NCI-H446 (cell line): ENCODE measurements at regions not wholly inside any gene's neighbourhood (a gene's known extent, or its start where the extent isn't known, plus 50 kb on each side); places are given as distances from the start of the nearest gene placed in this dataset.
"Not testable (repeated sequence)": the region's sequence is repeated elsewhere in the genome, so short reads cannot be mapped to it uniquely, and the experiment has no call there.

Source experiments
- DNase-seq, 2 experiments: peaks; one replicate each; lab custom pipeline; 2025; lab: John Stamatoyannopoulos, UW

DNA sequence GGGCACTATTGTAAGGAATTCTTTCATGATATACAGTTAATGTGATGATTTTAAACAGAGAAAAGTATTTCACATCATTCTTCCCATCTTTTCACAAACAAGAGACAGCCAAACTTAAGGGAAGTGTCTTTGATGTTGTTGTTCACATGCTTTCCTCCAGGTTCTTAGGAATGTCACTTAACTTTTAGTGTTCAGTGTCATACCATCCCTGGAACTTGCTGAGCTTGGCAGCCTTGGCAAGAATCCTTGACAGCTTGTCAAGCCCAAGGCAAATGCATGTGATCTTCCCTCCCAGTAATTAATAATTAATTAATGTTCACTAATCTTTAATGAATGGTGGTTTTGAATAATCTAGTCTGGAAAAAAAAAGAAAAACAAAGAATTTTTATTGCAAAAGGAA, 727.9 kb upstream of the PRR20A start:
- peak in 1 of 2 experiments; percentile 2 for DNase-seq

DNA sequence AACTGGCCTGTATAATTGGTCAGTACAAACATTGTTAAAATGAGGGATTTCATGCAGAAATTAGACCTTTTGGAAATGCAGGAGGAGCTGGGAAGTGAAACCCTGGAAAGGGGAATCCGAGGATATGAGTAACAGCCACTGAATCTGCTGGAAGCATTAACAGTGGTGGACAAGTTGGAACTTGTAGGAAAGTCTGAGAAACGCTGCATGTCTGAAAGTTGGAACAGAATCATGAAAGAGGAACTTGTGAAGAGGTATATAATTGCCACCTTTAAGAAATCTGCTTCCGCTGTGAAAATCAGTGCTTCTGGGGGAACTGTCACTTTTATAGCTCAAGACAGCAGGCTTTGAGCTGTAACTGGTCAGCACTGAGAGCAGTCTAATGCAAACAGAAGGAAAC, 716.5 kb upstream of the PRR20A start:
- DNase-seq: no peak

DNA sequence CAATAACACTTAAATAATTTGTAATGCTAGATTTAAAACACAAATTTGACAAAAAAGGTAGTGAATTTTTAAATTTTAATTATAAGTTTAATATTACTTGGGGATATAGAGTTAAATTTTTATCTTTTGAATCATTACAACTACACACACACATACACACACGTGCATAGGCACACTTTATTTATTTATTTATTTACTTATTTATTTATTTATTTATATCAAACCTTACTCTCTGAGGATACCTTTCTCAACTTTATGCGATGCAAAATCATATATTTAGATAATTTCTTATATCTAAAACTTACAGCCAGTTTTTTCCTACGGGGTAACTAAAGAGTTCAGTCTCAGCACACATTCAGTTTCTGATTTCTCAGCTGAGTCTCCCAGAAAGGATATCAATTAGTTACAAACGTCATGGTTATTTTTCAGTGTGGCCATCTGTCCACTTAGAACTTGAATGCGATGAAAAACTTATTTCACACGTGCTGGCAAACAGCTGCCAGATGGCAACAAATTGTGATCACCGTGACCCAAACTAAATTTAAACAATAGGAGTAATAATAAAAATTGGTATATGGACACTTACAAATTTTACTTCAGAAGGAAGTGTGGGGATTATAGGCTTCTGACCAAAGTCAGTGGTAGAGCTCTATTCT, 683.1 kb upstream of the PRR20A start:
- peak in 1 of 2 experiments; percentile 28 for DNase-seq

DNA sequence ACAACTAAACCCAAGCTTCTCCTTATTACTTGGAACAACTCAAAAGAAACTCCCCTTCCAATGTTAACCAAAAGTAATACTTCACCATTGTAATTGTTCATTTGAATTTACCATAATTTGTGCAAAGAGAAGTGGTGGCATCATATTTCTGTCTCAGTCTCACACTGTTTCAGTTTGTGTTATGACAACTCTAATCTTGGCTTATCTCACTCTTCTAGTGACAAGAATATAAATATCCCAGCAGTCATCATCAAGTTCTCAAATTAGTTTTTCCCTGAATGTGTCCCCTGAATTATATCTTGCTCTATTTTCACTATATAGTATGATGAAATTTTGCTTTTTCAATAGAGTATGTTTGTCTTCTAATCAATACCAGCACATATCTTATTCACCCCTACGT, 681.4 kb upstream of the PRR20A start:
- DNase-seq: no peak

DNA sequence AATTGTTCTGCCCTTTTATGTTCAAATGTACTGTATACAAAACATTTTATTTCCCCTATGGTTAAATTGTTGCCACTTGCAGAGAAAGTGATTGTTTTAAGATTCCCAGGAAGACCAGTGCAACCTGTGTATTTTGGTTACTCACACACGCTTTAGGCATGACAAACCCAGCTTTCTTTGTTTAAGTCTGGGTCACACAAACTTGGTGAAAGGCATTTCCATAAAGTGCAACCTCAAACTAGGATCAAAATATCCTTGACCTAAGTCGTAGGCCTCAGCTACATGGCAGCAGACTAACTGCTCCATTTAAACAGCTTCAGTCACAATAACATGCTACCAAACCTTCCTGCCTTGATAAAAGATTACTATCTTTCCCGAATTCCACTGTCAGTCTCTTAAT, 639.0 kb upstream of the PRR20A start:
- no peak for DNase-seq

DNA sequence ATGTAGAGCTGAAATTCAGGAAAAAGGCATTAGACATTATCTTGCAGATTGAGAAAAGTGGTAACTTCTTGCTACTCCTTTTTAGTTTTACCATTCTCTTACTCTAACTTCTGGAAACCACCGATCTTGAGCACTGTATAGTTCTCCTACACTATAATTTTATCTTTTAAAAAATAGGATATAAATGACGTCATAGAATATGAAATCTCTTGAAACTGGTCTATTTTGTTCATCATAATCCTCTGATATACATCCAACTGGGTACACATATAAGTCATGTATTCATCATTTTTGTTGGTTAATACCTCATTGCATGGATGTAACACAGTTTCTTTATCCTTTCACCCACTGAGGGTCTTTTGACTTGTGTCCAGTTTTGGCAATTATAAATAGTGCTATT, 629.9 kb upstream of the PRR20A start:
- DNase-seq: no peak

DNA sequence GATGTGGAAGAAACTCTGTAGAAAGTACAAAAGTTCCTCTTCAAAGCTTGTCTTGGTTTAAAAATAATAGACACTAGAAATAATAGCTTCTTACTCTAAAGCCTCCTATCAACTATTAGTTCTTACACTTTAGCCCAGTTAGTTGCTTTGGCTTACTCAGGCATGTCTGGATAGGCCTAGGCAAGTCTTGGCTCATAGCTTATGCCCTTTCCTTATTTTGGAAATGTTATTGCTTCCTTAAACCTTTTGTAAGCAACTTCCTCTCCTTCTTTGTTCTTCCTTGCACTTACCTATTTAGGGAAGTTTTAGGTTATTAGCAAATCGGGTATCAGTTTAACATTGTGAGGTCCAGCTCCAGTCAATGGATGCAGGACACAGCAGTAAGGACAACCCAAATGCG, 628.4 kb upstream of the PRR20A start:
- not testable (repeated sequence) for DNase-seq

DNA sequence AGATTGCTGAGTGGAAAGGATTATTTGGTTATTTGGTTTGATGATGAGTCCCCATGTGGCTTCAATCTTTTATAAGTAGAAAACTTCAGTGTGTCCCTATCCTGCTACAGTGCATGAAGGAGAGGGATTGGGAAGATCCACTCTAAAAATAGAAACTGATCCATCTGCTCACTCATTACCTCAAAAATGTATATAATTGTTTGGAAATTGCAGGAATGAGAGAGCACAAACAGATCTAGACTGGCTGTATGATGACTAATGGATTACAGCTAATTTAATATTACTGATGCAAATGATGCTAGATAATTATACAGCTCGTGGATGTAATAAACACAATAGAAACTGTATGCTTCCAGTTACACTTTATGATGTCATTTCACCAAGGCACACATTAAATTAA, 625.3 kb upstream of the PRR20A start:
- no peak for DNase-seq

DNA sequence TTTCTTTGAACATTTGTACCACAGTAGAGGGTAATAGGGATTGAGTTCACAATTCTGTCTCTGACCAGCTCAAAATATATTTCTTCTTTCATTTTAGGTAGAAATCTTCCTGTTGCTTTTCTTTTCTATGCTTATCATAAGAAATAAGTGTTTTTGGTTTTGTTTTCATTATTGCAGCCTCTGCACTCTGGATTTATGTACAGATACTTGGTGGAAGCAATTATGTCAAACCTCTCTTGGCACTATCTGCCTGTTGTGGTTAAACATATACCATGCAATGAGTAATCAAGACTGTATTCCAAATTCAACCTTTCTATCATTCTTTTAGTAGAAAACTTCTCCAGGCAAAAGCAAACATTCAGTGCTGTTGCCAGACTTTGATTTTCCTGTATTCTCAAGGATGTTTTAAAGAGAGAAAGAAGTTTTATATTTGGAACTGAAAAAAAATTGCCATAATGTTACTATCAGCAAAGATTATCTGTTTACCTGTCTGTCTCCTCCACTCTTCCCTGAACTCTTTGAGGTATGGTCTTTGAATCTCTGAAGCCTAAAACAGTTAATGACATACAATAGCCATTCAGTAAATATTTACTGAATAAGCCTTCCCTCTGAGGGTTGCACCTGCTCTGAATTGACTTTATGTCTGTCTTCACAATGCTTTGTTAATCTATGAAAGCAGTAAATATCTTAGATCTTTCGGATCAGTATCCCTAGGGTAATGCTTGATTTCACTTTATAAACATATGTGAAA, 612.5 kb upstream of the PRR20A start:
- no peak for DNase-seq

DNA sequence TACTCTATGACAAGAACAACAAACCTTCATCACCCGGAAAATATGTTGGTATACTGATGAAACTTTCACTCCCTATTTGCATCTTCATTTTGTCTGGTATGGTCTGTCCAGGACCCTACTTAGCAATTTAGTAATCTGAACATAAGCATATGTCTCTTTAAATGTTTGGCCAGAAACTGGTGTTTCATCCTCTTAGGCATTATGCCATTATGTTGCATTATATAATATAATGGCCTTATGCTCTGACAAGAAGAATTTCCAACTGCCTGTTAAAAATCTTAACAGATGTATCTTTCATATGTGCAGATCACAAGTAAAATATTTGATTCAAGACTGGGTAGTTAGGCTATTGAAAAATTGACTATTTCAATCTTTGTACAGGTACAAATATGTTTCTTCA, 610.6 kb upstream of the PRR20A start:
- peak in 1 of 2 experiments; percentile 5 for DNase-seq

DNA sequence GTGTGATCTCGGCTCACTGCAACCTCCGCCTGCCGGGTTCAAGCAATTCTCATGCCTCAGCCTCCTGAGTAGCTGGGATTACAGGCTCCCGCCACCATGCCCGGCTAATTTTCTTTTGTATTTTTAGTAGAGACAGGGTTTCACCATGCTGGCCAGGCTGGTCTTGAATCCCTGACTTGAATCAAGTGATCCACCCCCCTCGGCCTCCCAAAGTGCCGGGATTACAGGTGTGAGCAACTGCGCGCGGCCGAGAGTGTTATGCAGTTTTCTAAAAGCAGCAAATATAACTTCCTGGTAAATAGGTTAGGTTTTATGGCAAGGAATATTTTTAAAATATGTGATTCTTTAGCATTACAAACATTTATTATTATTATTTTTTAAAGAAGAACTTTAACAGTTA, 592.8 kb upstream of the PRR20A start:
- not testable (repeated sequence) for DNase-seq

DNA sequence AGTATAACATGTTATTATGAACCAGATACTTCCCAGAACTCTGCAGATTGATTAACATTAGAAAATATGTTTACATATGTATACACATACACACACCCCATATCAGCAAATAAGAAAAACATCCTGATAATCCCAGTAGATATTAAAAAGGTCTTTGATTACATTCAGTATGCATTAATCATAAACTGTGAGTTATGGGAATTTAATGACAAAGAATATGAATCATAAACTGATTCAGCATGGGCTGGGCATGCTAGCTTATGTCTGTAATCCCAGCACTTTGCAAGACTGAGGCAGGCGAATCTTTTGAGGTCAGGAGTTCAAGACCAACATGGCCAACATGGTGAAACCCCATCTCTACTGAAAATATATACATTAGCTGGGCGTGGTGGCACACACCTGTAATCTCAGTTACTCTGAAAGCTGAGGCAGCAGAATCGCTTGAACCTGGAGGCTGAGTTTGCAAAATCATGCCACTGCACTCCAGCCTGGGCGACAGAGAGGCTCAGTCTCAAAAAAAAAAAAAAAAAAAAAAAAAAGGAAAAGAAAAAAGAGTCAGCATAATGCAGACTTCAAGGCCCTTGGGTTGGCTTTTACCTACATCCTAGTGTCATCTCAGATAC, 581.9 kb upstream of the PRR20A start:
- no peak for DNase-seq

DNA sequence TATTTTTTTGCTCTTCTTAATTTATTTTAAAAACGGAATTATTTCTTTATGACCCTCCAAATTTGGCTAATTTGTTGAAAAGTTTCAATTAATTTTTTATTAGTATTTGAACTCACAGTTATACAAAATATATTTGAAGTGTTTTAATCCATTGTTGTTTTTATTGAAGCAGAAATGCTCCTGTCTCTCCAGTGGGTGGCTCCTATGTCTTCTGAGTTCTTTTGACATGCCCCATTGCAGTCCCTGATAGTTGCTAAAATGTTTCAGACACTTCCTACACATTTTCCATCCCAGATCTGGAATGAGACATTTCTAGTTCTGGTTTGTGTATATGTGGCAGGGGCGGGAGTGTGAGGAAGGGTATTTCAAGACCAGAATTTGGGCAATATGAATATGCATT, 579.4 kb upstream of the PRR20A start:
- DNase-seq: no peak

DNA sequence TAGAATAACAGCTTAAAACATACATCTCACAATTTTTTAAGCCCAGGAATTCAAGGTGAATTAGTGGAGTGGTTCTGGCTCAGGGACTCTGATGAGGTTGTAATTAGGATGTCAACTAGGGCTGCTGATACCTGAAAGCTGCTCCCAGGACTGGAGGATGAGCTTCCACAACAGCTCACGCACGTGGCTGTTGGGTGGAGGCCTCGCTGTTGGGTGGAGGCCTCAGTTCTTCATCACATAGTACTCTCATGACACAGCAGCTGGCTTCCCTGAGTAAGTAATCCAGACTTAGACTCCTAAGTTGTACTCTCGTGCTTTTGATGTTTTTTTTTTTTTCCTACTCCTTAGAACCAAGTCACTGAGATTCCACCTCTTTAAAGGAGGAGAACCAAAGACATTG, 577.1 kb upstream of the PRR20A start:
- DNase-seq: no peak

DNA sequence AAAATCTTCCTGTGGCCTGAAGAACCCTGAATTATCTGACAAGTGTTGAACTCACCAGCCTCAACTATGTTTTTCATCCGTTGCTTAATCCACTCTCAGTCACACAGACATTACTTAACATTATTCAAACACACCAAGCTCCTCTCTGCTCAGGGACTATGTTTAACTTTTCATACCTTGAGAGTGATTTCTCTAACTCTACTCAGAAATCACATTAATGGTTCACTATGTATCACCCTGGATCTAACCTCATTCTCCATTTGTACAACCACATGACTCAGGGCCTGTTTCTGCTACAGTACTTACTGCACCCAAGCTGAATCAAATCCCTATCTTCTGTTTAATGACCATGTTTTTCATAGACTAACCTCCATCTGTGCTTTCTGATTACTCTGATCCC, 553.7 kb upstream of the PRR20A start:
- no peak for DNase-seq

DNA sequence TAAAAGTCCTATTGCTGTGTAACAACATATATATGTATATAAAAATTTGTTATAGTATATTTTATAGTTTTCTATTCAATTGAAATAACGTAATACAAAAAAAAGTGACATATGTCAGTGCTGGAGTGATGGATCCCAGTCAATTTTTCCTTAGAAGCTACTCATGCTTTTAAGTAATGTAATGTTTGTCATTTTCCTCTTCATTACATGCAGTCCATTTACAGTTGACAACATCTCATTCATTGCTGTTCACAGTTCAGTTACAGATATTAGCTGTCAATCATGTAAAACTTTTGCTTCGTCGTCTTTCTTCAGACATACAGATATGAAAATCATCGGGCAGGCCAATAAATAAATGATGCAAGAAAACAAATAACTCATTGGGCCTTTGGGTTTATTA, 525.1 kb upstream of the PRR20A start:
- DNase-seq: no peak

DNA sequence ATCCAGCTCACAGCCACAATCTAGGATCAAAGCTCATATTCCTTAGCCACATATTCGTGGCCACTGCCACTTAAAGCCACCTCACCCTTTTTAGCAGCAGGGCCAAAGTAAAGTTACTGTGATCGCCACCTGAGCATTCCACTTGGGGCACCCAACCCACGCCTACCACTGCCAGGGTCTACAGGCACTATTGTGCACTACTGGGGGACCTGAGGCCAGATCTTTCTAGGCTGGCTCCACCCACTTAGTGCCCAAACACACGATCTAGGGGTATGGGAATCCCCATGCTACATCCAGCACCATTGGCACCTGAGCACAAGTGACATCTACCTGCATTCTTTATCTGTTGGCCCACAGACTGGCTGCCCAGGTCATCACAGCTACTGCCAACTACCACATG, 517.9 kb upstream of the PRR20A start:
- no peak for DNase-seq

DNA sequence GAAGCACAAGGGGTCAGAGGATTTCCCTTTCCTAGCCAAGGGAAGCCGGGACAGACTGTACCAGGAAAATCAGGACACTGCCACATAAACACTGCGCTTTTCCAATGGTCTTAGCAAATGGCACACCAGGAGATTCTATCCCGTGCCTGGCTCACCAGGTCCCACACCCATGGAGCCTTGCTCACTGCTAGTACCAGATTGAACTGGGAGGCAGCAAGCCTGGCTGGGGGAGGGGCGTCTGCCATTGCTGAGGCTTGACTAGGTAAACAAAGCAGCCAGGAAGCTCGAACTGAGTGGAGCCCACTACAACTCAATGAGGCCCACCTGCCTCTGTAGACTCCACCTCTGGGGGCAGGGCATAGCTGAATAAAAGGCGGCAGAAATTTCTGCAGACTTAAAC, 511.8 kb upstream of the PRR20A start:
- DNase-seq: not testable (repeated sequence)

DNA sequence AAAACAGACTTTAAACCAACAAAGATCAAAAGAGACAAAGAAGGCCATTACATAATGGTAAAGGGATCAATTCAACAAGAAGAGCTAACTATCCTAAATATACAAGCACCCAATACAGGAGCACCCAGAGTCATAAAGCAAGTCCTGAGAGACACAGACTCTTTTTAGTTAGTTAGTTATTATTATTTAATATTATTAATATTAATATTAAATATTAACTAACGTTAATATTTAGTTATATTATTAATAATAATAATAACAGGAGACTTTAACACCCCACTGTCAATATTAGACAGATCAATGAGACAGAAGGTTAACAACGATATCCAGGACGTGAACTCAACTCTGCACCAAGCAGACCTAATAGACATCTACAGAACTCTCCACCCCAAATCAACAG, 509.7 kb upstream of the PRR20A start:
- not testable (repeated sequence) for DNase-seq

DNA sequence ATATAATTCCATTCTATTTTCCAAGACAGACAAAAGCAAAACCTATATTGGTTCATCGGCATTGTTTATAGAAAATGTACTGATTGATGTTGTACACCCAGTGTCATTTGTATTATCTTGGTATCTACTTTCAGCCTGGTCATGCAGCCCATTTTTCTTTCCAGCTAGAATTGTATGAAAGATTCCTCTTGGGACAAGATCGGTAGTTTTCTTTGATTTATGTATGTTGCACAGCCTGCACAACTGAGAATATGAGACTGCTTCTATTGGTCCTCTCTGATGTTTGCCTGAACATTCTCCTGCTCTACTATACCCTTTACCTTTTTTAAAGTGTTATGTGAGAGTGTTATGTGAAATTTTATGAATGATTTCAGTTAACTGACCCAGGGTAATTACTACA, 487.7 kb upstream of the PRR20A start:
- no peak for DNase-seq

DNA sequence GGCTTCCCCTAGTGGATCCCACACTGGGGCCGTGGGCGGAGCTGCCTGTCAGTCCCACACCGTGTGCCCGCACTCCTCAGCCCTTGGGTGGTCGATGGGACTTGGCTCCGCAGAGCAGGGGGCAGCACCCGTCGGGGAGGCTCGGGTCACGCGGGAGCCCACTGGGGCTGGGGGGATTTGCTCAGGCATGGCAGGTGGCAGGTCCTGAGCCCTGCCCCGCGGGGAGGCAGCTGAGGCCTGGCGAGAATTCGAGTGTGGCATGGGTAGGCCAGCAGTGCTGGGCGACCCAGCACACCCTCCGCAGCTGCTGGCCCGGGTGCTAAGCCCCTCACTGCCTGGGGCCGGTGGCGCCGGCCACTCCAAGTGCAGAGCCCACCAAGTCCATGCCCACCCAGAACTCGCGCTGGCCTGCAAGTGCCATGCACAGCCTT, 481.7 kb upstream of the PRR20A start:
- no peak for DNase-seq

DNA sequence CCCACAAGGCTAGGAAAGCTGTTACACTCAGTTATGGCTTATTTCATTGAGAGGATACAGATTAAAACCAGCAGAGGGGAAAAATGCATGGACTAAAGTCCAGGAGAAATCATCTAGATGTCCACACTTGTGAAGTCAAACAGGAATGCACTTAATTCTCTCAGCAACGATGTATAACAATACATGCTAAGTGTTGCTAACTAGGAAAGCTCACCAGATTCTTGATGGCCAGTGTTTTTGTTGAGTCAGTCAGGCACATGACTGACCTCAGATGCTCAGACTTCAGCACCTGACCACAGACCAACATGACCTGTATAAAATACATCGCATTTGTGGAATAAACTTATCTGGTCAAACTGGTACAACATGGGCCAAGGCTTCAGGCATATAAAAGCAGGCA, 470.2 kb upstream of the PRR20A start:
- no peak for DNase-seq

DNA sequence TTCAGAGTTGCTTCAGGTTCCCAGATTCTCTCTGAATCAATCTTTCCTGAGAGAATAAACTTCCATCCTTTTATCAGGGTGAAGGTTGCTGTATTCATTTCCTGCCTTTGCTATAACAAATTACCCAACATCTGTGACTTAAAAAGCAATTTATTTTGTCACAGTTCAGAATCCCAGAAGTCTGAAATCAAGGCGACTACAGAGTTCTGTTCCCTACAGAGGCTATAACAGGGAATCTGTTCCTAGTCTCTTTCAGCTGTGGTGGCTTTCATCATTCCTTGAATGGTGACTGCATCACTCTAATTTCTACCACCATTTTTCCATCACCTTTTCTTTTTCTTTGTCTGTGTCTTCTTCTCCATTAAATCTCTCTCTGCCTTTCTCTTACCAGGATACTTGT, 459.3 kb upstream of the PRR20A start:
- no peak for DNase-seq
